Thoracic aorta (tissue), 2 donors: ENCODE measurements at regions not wholly inside any gene's neighbourhood (a gene's known extent, or its start where the extent isn't known, plus 50 kb on each side); places are given as distances from the start of the nearest gene placed in this dataset.

Experiments
- ATAC-seq: fragments of 150-250 bp; one replicate; pipeline ENCODE4 v1.8.0; 2017; ENCODE audit warnings: low read depth; ENCODE audit not compliant: insufficient number of reproducible peaks, low FRiP score
- DNase-seq: peaks from one replicate; pipeline ENCODE4 v3.0.0-alpha.2; 2020; ENCODE audit warnings: low spot score
- H3K27ac ChIP-seq, 2 donors: fragments of 200-600 bp; sonication (generic); 1 replicate in 1 of 2; 2 replicates in 1 of 2; pipeline ENCODE4 v1.5.1; 2016; ENCODE audit warnings: mild to moderate bottlenecking in 2 of 2, moderate library complexity in 2 of 2
- H3K27me3 ChIP-seq: fragments of 200-600 bp; sonication (generic); replicated peaks from 2 replicates; pipeline ENCODE4 v1.6.0; 2016; ENCODE audit warnings: mild to moderate bottlenecking; ENCODE audit not compliant: insufficient read depth
- H3K36me3 ChIP-seq: fragments of 200-600 bp; sonication (generic); one replicate; pipeline ENCODE4 v1.5.1; 2016
- H3K4me1 ChIP-seq, 2 donors: fragments of 200-600 bp; sonication (generic); 1 replicate in 1 of 2; 2 replicates in 1 of 2; pipeline versions ENCODE4 v1.5.1 to v1.6.0; 2016; ENCODE audit warnings: low read depth in 2 of 2, mild to moderate bottlenecking in 1 of 2; ENCODE audit not compliant: control insufficient read depth in 1 of 2
- H3K4me3 ChIP-seq: fragments of 200-600 bp; sonication (generic); 2 replicates; pipeline ENCODE4 v1.5.1; 2016; ENCODE audit warnings: mild to moderate bottlenecking
- H3K9me3 ChIP-seq: fragments of 200-600 bp; sonication (generic); 2 replicates; pipeline ENCODE4 v1.5.1; 2016
- CTCF ChIP-seq: fragments of 200-600 bp; sonication (generic); IDR thresholded peaks from one replicate; pipeline ENCODE4 v1.5.1; 2019; ENCODE audit warnings: antibody characterized with exemption

DNA sequence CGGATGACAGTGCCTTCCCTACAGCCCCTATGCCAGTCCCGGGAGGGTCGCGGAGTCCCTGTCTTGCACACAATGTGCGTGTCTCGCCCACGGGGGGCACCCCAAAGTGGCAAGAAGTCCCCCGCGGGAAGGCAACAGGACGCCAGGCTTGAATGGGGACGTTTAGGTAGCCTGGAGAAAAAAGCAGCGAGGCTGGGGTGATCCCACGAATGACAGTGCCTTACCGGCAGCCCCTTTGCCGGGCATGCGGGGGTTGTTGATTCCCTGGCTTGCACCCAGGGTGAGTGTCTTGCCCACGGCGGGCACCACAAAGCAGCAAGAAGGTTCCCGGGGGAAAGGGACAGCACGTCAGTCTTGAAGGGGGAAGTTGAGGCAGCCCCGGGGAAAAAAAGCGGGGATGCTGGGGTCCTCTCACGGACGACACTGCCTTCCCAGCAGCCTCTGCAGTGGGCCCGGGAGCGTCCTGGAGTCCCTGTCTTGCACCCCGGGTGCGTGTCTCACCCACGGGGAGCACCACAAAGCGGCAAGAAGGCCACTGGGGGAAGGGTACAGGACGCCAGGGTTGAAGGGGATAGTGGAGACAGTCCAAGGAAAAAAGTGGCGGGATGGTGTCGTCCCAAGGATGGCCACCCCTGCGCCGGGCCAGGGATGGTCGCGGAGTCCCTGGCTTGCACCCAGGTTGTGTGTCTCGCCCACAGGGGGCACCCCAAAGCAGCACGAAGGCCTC lies 156.8 kb upstream of the ALG10B start:
- TF ChIP-seq CTCF, result no peak
- Histone ChIP-seq H3K4me1 (no peaks in the 10 kb centered on the region), H3K27me3 (no peaks in the 10 kb centered on the region), H3K36me3 (no peaks in the 10 kb centered on the region), H3K27ac (no peak overlapping the region), H3K9me3 (no peaks in the 10 kb centered on the region), H3K4me3 (no peak overlapping the region)
- DNase-seq, result no peak
- ATAC-seq, result no peak

DNA sequence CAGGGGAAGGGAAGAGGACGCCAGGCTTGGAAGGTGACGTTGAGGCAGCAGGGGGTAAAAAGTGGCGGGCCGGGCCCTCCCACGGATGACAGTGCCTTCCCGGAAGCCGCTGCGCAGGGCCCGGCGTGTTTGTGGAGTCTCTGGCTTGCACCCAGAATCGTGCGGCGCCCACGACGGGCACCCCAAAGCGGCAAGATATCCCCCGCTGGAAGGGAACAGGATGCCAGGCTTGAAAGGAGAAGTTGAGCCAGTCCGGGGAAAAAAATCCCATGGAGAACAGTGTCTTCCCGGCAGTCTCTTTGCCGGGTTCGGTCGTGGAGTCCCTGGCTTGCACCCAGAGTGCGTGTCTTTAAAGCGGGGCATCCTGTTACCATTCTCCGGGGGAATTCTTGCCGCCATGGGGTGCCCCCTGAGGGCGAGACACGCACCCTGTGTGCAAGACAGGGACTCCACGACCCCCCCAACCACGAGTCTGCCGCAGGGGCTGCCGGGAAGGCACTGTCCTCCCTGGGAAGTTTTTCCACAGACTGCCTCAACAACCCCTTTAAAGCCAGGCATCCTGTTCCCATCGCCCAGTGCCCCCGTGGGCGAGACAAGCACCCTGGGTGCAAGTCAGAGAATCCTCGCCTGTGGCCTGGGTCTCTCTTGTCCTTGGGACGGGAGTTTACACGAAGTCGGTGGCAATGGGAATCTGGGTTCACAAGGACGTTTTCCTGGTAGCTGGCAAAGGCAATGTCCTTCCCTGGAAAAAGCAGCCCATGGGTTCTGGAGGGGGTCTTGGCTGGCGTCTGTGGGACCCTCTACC lies 156.1 kb upstream of the ALG10B start:
- TF ChIP-seq CTCF, result no peak
- no peak for DNase-seq
- Histone ChIP-seq H3K36me3 (no peaks in the 10 kb centered on the region), H3K27ac (no peak overlapping the region), H3K4me3 (no peak overlapping the region), H3K9me3 (no peaks in the 10 kb centered on the region), H3K4me1 (no peaks in the 10 kb centered on the region), H3K27me3 (no peaks in the 10 kb centered on the region)
- ATAC-seq, result no peak

DNA sequence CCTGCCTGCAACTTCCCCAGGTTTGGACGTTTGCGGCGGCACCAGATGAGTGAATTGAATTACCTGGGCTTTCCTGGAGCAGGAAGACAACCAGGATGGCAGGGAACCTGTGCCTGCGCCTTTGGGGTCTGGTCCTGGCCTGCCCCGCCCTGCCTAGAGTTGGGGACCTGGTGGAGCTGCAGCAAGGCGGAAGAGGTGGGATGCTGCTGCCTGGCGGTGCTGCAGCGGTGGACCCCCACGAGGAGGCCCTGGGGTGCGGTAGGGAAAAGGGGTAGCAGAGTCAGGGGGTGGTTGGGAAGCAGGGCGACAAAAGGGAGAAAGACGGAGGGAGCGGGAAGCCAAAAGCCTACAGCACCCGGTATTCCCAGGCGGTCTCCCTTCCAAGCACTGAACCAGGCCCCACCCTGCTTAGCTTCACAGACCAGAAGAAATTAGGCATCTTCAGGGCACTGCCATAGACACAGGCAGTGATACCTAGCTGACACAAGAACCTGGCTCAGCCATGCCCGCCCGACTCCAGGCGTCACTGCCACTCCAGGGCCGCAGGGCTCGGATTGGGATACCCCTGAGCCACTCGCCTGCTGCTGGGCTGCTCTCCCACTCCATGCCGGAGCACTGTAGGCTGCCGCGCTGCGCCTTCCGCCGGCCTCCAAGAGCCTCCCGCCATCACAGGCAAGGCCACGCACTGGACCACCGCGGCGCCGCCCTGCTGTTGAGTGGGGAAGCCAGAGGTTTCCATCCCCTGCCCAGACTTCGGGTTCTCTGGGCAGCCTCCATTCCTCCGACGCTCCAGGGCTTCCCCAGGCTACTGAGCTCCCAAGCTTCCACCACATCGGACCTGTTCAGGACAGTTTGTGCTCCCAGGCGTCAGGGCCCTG lies 155.2 kb upstream of the ALG10B start:
- Histone ChIP-seq H3K9me3 (no peaks in the 10 kb centered on the region), H3K4me1 (no peaks in the 10 kb centered on the region), H3K27me3 (no peaks in the 10 kb centered on the region), H3K27ac (no peak overlapping the region), H3K4me3 (no peak overlapping the region), H3K36me3 (no peaks in the 10 kb centered on the region)
- ATAC-seq (no peak), DNase-seq (no peak)
- TF ChIP-seq CTCF, result no peak

DNA sequence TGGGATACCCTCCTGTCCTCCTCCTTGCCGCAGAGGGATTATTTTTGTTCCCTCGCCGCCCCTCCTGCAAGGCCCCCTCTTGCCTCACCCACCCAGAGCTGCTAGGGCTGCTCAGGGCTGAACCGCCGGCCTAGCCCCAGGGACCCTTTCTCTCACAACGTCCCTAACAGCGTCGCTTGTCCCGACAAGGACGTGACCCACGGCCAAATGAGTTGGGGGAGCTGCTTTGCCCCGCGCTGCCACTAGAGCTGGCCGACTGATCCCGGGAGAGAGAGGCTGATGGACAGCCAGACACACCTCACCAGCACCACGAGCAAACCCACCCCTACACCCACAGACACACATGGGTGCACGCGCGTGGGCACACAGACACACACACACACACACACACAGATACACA lies 154.6 kb upstream of the ALG10B start:
- no peaks in the 10 kb centered on the region for H3K27me3 ChIP-seq
- no peak overlapping the region for H3K4me3 ChIP-seq
- no peak for ATAC-seq
- no peak for DNase-seq
- H3K9me3 ChIP-seq, result no peaks in the 10 kb centered on the region
- TF ChIP-seq CTCF, result no peak
- no peaks in the 10 kb centered on the region for H3K4me1 ChIP-seq
- H3K36me3 ChIP-seq, result no peaks in the 10 kb centered on the region
- no peak overlapping the region for H3K27ac ChIP-seq
